Panc1 (cell line): ENCODE measurements at regions not wholly inside any gene's neighbourhood (a gene's known extent, or its start where the extent isn't known, plus 50 kb on each side); places are given as distances from the start of the nearest gene placed in this dataset.

ENCODE experiments used
- ATAC-seq: fragments of 200-7000 bp; cut with Tn5 transposase; 2 replicates; pipeline ENCODE4 v1.9.1; 2020; ENCODE audit warnings: mild to moderate bottlenecking, moderate library complexity
- BruUV-seq: library from RNA; stranded (reverse); fragments of 400-500 nt; replicated peaks from 2 replicates; lab custom pipeline; 2021; lab: Mats Ljungman, UMichigan
- CTCF ChIA-PET: fragments of 300-600 bp; sonication (Branson Sonifier 250); formaldehyde crosslinking; loops from one replicate; lab custom pipeline; 2022; ENCODE audit warnings: antibody characterized with exemption; lab: Charles Lee
- POLR2A ChIA-PET: fragments of 300-600 bp; sonication (Branson Sonifier 250); formaldehyde crosslinking; loops from one replicate; lab custom pipeline; 2022; ENCODE audit warnings: antibody characterized with exemption; lab: Charles Lee
- DNase-seq: peaks from one replicate; pipeline ENCODE4 v3.0.0-alpha.2; 2010; ENCODE audit warnings: low read depth, low spot score
- H3K27ac ChIP-seq: 2 replicates; pipeline ENCODE4 v1.5.1; 2011; ENCODE audit warnings: mild to moderate bottlenecking, low read length, inconsistent platforms
- H3K27me3 ChIP-seq: fragments of 200-500 bp; sonication (Bioruptor generic); 2 replicates; pipeline ENCODE4 v1.6.0; 2014; ENCODE audit warnings: low read length, inconsistent platforms; ENCODE audit not compliant: control insufficient read depth, insufficient read depth
- H3K36me3 ChIP-seq: fragments of 200-500 bp; sonication (Bioruptor generic); 2 replicates; pipeline ENCODE4 v1.5.1; 2014; ENCODE audit warnings: inconsistent platforms, mild to moderate bottlenecking, low read length, moderate library complexity; ENCODE audit not compliant: control insufficient read depth, insufficient read depth
- H3K4me1 ChIP-seq: 2 replicates; pipeline ENCODE4 v1.5.1; 2011; ENCODE audit warnings: inconsistent platforms, mild to moderate bottlenecking, low read length, moderate library complexity; ENCODE audit not compliant: control insufficient read depth, insufficient read depth
- H3K4me3 ChIP-seq, 2 experiments: 2 replicates each; pipeline ENCODE4 v1.5.1; 2011 to 2012; ENCODE audit warnings: low read depth in 2 of 2, low read length in 2 of 2, mild to moderate bottlenecking in 2 of 2, inconsistent platforms in 1 of 2, moderate library complexity in 1 of 2
- H3K9me3 ChIP-seq: fragments of 200-500 bp; sonication (Bioruptor generic); 2 replicates; pipeline ENCODE4 v1.5.1; 2014; ENCODE audit warnings: low read depth, mild to moderate bottlenecking, inconsistent platforms, low read length, moderate library complexity; ENCODE audit not compliant: control insufficient read depth, insufficient read depth
- POLR2AphosphoS5 ChIP-seq: IDR thresholded peaks from 2 replicates; pipeline ENCODE4 v1.6.1; 2012; ENCODE audit warnings: mild to moderate bottlenecking, low read depth, low read length, moderate library complexity
- SIN3A ChIP-seq: IDR thresholded peaks from 2 replicates; pipeline ENCODE4 v1.6.1; 2012; ENCODE audit warnings: low read depth, mild to moderate bottlenecking, low read length, moderate library complexity, borderline replicate concordance; ENCODE audit not compliant: insufficient read depth
- in situ Hi-C: cut with HindIII; loops from 2 replicates; pipeline ENCODE4 v1.10.0; 2016; ENCODE audit warnings: low sequenced_read_pairs, low pct_unique_long_range_greater_than_20kb
- intact Hi-C: fragments of 100-400 bp; cut with micrococcal nuclease; formaldehyde crosslinking; loops from one replicate; pipeline ENCODE4 v1.10.0; 2022; ENCODE audit not compliant: unreplicated experiment

DNA sequence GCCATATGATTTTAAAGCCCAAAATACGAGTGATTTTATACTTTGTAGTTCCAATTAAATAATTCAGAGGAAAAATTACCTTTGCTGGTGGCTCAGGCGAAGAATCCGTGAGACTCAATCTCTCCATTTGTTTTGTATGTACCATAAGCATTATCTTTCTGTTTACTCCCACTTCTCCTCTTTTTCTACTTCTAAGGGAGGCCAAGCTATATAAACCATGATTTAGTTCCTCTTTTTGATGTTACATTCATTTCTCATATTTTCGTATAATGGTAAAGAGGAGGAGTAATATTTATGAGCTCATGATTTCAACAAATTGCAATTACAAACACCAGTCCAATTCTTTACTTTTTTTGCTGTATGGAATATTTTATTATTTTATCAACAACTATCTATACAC lies 50.6 kb upstream of the TES start:
- ChIA-PET CTCF (no interaction called here), POLR2A (no interaction called here)
- no peaks in the 10 kb centered on the region for H3K27me3 ChIP-seq
- intact Hi-C loops = no loop called here
- BruUV-seq = no TSS peak
- H3K9me3 ChIP-seq = no peaks in the 10 kb centered on the region
- H3K27ac ChIP-seq = no peak overlapping the region
- in situ Hi-C loops = no loop called here
- no peak for TF ChIP-seq POLR2AphosphoS5
- no peak for TF ChIP-seq SIN3A
- H3K4me1 ChIP-seq = peaks cover 6% of the 10 kb centered on the region; the same call in 1 of the 2 replicates
- ATAC-seq (no peak), DNase-seq (no peak)
- no peak overlapping the region for H3K4me3 ChIP-seq
- no peaks in the 10 kb centered on the region; the same call in 1 of the 2 replicates for H3K36me3 ChIP-seq
